Chondrocyte (in vitro differentiated cells): ENCODE measurements at regions not wholly inside any gene's neighbourhood (a gene's known extent, or its start where the extent isn't known, plus 50 kb on each side); places are given as distances from the start of the nearest gene placed in this dataset.

Source experiments
- DNase-seq: peaks from one replicate; pipeline ENCODE4 v3.0.0; 2021; ENCODE audit warnings: mixed read lengths, low spot score
- H3K27ac Mint-ChIP-seq: one replicate; pipeline ENCODE4 v1.8.0; 2021; ENCODE audit warnings: mild to moderate bottlenecking, moderate library complexity, mixed read lengths; ENCODE audit not compliant: unreplicated experiment
- H3K27me3 Mint-ChIP-seq: 2 replicates; pipeline ENCODE4 v1.8.0; 2021; ENCODE audit warnings: low read depth, mixed read lengths
- H3K36me3 Mint-ChIP-seq: 2 replicates; pipeline ENCODE4 v1.8.0; 2021; ENCODE audit warnings: low read depth, mixed read lengths
- H3K4me1 Mint-ChIP-seq: 2 replicates; pipeline ENCODE4 v1.8.0; 2021; ENCODE audit warnings: low read depth, mild to moderate bottlenecking, mixed read lengths
- H3K4me3 Mint-ChIP-seq: one replicate; pipeline ENCODE4 v1.8.0; 2021; ENCODE audit warnings: mild to moderate bottlenecking, moderate library complexity, mixed read lengths; ENCODE audit not compliant: unreplicated experiment
- H3K9me3 Mint-ChIP-seq: 2 replicates; pipeline ENCODE4 v1.8.0; 2021; ENCODE audit warnings: low read depth, mixed read lengths
- TF ChIP-seq, protein P1 (sequence below): fragments of 200-600 bp; sonication (generic); IDR thresholded peaks from 2 replicates; pipeline ENCODE4 v1.5.0; 2021; ENCODE audit warnings: antibody characterized with exemption, mild to moderate bottlenecking, moderate library complexity

DNA sequence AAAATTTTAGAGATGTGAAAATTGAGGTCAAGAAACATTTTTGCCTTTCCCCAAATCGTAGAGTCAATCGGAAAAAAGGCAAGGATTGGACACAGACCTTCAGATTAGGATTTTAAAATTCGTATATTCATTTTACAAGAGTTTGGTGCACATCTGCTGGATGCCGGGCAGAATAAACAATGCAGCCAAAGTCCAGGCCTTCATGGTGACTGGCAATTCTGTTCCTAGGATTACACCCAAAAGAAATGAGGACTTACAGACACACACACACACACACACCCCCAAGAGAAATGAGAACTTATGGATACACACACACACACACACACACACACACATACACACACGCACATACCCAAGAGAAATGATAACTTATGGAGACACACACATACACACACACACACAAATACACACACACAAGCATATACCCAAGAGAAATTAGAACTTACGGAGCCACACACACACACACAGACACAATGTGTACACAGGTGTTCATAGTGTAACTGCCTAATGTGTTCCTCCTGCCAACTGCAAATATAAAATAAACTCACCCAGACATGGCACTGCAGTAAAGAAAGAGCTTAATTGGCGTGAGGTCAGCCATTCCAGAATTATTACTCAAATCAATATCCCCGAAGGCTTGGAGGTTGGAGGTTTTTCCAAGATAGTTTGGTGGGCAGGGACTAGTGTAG, 165.7 kb upstream of the STS start:
- H3K4me3 Mint-ChIP-seq = no peak overlapping the region
- no peak for DNase-seq
- H3K27me3 Mint-ChIP-seq = no peaks in the 10 kb centered on the region
- H3K9me3 Mint-ChIP-seq = peaks cover 4% of the 10 kb centered on the region
- TF ChIP-seq, protein P1, sequence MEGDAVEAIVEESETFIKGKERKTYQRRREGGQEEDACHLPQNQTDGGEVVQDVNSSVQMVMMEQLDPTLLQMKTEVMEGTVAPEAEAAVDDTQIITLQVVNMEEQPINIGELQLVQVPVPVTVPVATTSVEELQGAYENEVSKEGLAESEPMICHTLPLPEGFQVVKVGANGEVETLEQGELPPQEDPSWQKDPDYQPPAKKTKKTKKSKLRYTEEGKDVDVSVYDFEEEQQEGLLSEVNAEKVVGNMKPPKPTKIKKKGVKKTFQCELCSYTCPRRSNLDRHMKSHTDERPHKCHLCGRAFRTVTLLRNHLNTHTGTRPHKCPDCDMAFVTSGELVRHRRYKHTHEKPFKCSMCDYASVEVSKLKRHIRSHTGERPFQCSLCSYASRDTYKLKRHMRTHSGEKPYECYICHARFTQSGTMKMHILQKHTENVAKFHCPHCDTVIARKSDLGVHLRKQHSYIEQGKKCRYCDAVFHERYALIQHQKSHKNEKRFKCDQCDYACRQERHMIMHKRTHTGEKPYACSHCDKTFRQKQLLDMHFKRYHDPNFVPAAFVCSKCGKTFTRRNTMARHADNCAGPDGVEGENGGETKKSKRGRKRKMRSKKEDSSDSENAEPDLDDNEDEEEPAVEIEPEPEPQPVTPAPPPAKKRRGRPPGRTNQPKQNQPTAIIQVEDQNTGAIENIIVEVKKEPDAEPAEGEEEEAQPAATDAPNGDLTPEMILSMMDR = no peak
- peaks cover 8% of the 10 kb centered on the region for H3K4me1 Mint-ChIP-seq
- H3K27ac Mint-ChIP-seq = no peak overlapping the region
- no peaks in the 10 kb centered on the region for H3K36me3 Mint-ChIP-seq

DNA sequence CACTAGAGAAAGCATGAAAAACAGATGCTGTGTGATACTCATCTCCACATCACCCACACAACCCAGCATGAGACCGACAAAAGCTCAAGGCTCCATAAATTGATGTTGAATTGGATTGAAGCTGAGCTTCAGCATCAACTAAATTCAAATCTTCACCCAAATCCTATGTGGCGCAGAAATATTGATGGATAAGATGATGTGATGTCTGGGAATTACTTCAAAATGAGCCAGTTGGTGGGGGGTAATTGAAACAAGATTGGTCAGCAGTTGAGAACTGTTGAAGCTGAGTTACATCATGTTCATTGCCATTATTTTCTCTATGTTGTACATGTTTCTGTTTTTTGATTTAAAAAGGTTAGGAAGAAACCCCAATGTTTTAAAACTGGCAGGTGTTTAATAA, 166.5 kb upstream of the STS start:
- no peak overlapping the region for H3K4me3 Mint-ChIP-seq
- H3K36me3 Mint-ChIP-seq = no peaks in the 10 kb centered on the region
- peaks cover 8% of the 10 kb centered on the region for H3K4me1 Mint-ChIP-seq
- H3K27me3 Mint-ChIP-seq = no peaks in the 10 kb centered on the region
- TF ChIP-seq, protein P1 = no peak
- peaks cover 4% of the 10 kb centered on the region for H3K9me3 Mint-ChIP-seq
- no peak for DNase-seq
- H3K27ac Mint-ChIP-seq = no peak overlapping the region

DNA sequence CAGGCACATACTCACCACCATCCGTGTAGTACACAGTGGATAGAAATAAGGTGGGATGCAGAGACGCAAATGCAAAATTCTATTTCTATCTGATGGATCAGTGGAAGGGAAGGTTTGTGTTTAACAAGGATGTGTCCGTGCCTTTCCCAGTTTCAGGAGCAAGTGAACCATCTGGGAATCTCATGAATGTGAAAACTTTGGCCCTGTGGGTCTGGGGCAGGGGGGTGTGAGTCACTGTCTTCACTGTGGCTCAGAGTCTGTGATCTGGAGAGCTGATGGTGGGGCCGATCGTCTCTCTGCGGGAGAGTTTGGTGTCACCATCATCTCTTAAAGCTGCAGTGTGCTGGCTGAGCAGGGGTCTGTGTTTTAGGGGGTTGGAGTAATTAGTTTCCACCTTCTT, 179.3 kb upstream of the STS start:
- peak overlapping the region; percentile 7 for H3K4me3 Mint-ChIP-seq
- TF ChIP-seq, protein P1 = no peak
- no peak overlapping the region for H3K27ac Mint-ChIP-seq
- peaks cover 12% of the 10 kb centered on the region for H3K4me1 Mint-ChIP-seq
- H3K27me3 Mint-ChIP-seq = no peaks in the 10 kb centered on the region
- no peaks in the 10 kb centered on the region for H3K36me3 Mint-ChIP-seq
- H3K9me3 Mint-ChIP-seq = peaks cover 14% of the 10 kb centered on the region
- no peak for DNase-seq

DNA sequence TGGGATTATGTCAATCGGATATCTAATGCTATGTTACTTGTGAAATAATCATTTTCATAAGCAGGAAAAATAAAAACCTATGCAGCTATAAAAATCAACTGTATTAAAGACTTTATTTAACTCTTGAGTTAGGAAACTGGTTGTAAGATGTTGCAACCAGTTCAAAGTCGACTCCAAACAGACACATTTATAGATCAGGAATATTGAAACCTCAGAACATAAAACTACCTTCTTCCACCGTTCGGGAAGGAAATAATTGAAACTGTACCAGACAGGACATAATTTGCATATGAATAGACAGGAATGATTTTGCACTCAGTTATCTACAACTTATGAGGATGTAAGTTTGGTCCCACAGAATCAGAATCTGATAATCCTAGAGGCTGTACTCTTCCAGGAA, 181.8 kb upstream of the STS start:
- Mint-ChIP-seq H3K9me3 (peaks cover 8% of the 10 kb centered on the region), H3K27ac (no peak overlapping the region), H3K4me1 (peaks cover 12% of the 10 kb centered on the region), H3K36me3 (no peaks in the 10 kb centered on the region), H3K4me3 (no peak overlapping the region), H3K27me3 (no peaks in the 10 kb centered on the region)
- no peak for DNase-seq
- TF ChIP-seq, protein P1 = no peak

DNA sequence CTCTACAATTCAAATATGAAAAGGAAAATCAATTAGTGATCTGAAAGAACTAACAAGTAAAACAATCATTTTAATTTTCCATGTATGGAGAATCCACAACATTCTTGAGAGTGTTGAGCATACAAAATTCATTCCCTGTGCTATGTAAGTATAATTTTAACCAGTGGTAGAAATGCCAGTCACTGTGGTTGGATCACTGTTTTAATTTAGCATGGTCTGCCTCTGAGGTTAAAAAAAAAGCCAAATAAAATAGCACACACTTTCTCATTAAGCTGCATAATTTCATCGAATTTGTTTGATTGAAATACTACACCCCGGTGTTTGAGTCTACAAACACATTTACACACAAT, 185.5 kb upstream of the STS start:
- Mint-ChIP-seq H3K4me1 (no peaks in the 10 kb centered on the region), H3K27me3 (no peaks in the 10 kb centered on the region), H3K27ac (no peak overlapping the region), H3K4me3 (no peak overlapping the region), H3K9me3 (peaks cover 6% of the 10 kb centered on the region), H3K36me3 (no peaks in the 10 kb centered on the region)
- TF ChIP-seq, protein P1 = no peak
- DNase-seq = no peak
